Gastrocnemius medialis (tissue), 4 donors: ENCODE measurements at regions not wholly inside any gene's neighbourhood (a gene's known extent, or its start where the extent isn't known, plus 50 kb on each side); places are given as distances from the start of the nearest gene placed in this dataset.

ENCODE experiments used
- ATAC-seq, 2 donors: fragments of 150-250 bp; one replicate each; pipeline ENCODE4 v1.9.1; 2016
- DNase-seq, 2 donors: peaks; one replicate each; pipeline ENCODE4 v3.0.0-alpha.2; 2019
- H3K27ac ChIP-seq, 4 donors: fragments of 200-600 bp; sonication (generic); 1 replicate in 1 of 4; 2 replicates in 3 of 4; pipeline ENCODE4 v1.5.1; 2016 to 2018; ENCODE audit warnings: mild to moderate bottlenecking in 2 of 4, moderate library complexity in 1 of 4
- H3K27me3 ChIP-seq, 3 donors: fragments of 200-600 bp; sonication (generic) in 2 of 3; 1 replicate in 1 of 3; 2 replicates in 2 of 3; pipeline versions ENCODE4 v1.5.1 to v1.6.0; 2016 to 2019; ENCODE audit warnings: mild to moderate bottlenecking in 1 of 3, moderate library complexity in 1 of 3
- H3K36me3 ChIP-seq, 2 donors: fragments of 200-600 bp; sonication (generic) in 1 of 2; one replicate each; pipeline ENCODE4 v1.5.1; 2017 to 2018
- H3K4me1 ChIP-seq, 2 donors: fragments of 200-600 bp; sonication (generic) in 1 of 2; one replicate each; pipeline ENCODE4 v1.5.1; 2016 to 2017; ENCODE audit warnings: mild to moderate bottlenecking in 2 of 2
- H3K4me3 ChIP-seq, 4 donors: fragments of 200-600 bp; sonication (generic) in 3 of 4; 1 replicate in 1 of 4; 2 replicates in 3 of 4; pipeline ENCODE4 v1.5.1; 2016 to 2019; ENCODE audit warnings: mild to moderate bottlenecking in 2 of 4
- H3K9me3 ChIP-seq, 3 donors: fragments of 200-600 bp; sonication (generic) in 2 of 3; 1 replicate in 1 of 3; 2 replicates in 2 of 3; pipeline ENCODE4 v1.5.1; 2016 to 2019
- POLR2A ChIP-seq, 2 donors: fragments of 450-650 bp; IDR thresholded peaks; one replicate each; pipeline ENCODE4 v1.6.1; 2017; ENCODE audit warnings: antibody characterized with exemption in 2 of 2, mild to moderate bottlenecking in 2 of 2, moderate library complexity in 2 of 2
- in situ Hi-C, 4 donors: fragments of 200-750 bp; cut with MboI; loops; one replicate each; pipeline versions ENCODE4 v1.15.0 to v1.8.0; 2017; ENCODE audit warnings: low sequenced_read_pairs in 4 of 4
- intact Hi-C: fragments of 100-400 bp; cut with DNase I; formaldehyde crosslinking; loops from one replicate; pipeline ENCODE4 v1.15.1; 2023; ENCODE audit warnings: low total_unique reads
- TF ChIP-seq, protein P1 (sequence below), 5 experiments: fragments of 450-650 bp in 3 of 5; fragments of 200-600 bp in 2 of 5; sonication (generic) in 2 of 5; IDR thresholded peaks in 4 of 5; conservative IDR thresholded peaks in 1 of 5; 1 replicate in 4 of 5; 2 replicates in 1 of 5; pipeline ENCODE4 v1.5.1; 2016 to 2019; ENCODE audit warnings: antibody characterized with exemption in 5 of 5, mild to moderate bottlenecking in 3 of 5, moderate library complexity in 3 of 5

DNA sequence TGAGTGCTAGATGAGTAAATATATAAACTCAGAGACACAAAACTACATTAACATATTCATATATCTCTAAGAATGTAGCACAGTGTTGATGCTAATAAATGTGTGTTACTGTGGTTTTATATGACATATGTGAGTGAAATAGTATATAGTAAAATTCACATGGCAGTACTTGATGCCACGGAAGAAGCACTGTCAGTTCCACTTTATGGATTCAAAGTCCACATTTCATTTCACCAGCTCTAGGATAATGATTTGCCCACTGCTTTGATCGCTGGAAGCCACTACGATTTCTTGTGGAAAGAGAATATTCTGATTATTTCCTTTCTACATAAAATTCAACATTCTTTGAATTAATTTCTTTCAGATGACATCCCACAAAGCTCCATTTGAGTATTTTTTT is 181.2 kb downstream of the GBA3 start:
- in situ Hi-C loops: no loop called here
- DNase-seq (no peak), ATAC-seq (no peak)
- H3K4me3 ChIP-seq: no peak overlapping the region
- no peaks in the 10 kb centered on the region for H3K27me3 ChIP-seq
- no peaks in the 10 kb centered on the region for H3K36me3 ChIP-seq
- no peak for TF ChIP-seq POLR2A (IDR thresholded peaks at IDR 0.05)
- TF ChIP-seq, protein P1, sequence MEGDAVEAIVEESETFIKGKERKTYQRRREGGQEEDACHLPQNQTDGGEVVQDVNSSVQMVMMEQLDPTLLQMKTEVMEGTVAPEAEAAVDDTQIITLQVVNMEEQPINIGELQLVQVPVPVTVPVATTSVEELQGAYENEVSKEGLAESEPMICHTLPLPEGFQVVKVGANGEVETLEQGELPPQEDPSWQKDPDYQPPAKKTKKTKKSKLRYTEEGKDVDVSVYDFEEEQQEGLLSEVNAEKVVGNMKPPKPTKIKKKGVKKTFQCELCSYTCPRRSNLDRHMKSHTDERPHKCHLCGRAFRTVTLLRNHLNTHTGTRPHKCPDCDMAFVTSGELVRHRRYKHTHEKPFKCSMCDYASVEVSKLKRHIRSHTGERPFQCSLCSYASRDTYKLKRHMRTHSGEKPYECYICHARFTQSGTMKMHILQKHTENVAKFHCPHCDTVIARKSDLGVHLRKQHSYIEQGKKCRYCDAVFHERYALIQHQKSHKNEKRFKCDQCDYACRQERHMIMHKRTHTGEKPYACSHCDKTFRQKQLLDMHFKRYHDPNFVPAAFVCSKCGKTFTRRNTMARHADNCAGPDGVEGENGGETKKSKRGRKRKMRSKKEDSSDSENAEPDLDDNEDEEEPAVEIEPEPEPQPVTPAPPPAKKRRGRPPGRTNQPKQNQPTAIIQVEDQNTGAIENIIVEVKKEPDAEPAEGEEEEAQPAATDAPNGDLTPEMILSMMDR (IDR thresholded peaks at IDR 0.05 in 4 of 5, conservative IDR thresholded peaks at IDR 0.05 in 1 of 5): no peak
- H3K27ac ChIP-seq: no peak overlapping the region
- intact Hi-C loops: no loop called here
- no peaks in the 10 kb centered on the region for H3K9me3 ChIP-seq
- no peaks in the 10 kb centered on the region for H3K4me1 ChIP-seq

DNA sequence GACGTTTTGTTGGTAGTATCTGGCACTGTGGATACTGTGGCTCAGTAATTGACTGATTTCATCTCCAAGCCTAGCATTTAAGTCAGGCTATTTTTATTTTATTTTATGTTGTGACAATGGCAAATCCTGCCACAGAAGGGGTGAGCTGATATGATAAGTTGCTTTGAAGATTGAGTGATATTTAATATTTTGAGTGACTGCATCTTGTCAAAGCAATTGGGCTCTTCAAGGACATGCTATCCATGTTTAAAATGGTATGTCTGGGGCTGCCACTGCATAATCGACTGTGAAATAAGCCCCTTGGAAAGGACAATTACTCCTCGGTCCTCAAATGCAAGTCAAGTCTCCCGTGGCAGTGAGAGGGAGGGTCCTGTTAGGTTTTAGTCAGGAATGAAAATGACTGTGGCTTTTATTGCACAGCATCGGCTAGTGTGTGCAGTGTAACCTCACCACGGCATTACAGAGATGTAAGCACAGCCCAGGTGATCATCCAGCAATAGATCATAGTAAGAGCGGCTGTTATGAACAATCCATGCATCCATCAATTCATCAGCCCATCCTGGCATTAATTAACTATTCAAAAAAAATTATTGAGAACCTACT is 178.2 kb downstream of the GBA3 start:
- intact Hi-C loops (no loop called here), in situ Hi-C loops (no loop called here)
- H3K4me3 ChIP-seq: no peak overlapping the region
- no peaks in the 10 kb centered on the region for H3K36me3 ChIP-seq
- no peak overlapping the region for H3K27ac ChIP-seq
- no peaks in the 10 kb centered on the region for H3K9me3 ChIP-seq
- H3K4me1 ChIP-seq: no peaks in the 10 kb centered on the region
- no peaks in the 10 kb centered on the region for H3K27me3 ChIP-seq
- ATAC-seq (no peak), DNase-seq (no peak)
- TF ChIP-seq, protein P1 (IDR thresholded peaks at IDR 0.05 in 4 of 5, conservative IDR thresholded peaks at IDR 0.05 in 1 of 5): no peak
- no peak for TF ChIP-seq POLR2A (IDR thresholded peaks at IDR 0.05)

DNA sequence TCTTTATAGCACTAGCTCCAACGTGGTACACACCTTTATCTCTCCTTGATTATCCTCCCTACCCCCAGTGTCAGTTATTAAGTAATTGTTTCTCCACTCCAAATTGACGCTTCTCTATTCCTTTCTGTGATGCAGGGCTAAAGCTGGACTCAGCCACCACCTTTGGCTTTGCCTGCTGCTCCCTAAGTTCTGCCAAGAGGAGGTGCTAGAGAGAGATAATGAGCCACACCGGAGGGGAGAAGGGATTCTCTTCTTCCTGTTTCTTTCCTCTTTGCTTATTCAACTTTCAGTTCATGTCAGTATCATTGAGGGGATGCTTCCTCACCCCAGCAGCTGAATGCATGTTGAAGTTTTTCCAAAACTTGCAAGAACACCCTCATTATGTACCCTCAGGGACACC is 176.5 kb downstream of the GBA3 start:
- H3K9me3 ChIP-seq: no peaks in the 10 kb centered on the region
- no peaks in the 10 kb centered on the region for H3K36me3 ChIP-seq
- no peaks in the 10 kb centered on the region for H3K27me3 ChIP-seq
- H3K4me3 ChIP-seq: no peak overlapping the region
- no peak overlapping the region for H3K27ac ChIP-seq
- TF ChIP-seq, protein P1 (IDR thresholded peaks at IDR 0.05 in 4 of 5, conservative IDR thresholded peaks at IDR 0.05 in 1 of 5): no peak
- no peak for TF ChIP-seq POLR2A (IDR thresholded peaks at IDR 0.05)
- intact Hi-C loops (no loop called here), in situ Hi-C loops (no loop called here)
- no peaks in the 10 kb centered on the region for H3K4me1 ChIP-seq
- ATAC-seq: no peak
- DNase-seq: no peak
